GM23338 (cell line): ENCODE measurements at regions not wholly inside any gene's neighbourhood (a gene's known extent, or its start where the extent isn't known, plus 50 kb on each side); places are given as distances from the start of the nearest gene placed in this dataset.

Experiments used
- ATAC-seq: fragments of 200-7000 bp; cut with Tn5 transposase; 3 replicates; pipeline ENCODE4 v1.9.1; 2020
- DNase-seq: peaks from one replicate; pipeline ENCODE4 v3.0.0-alpha.2; 2015; ENCODE audit warnings: low spot score
- H2AFZ ChIP-seq: fragments of 200-600 bp; sonication (generic); 2 replicates; pipeline ENCODE4 v1.8.0; 2016; ENCODE audit warnings: antibody characterized with exemption, mild to moderate bottlenecking, moderate library complexity
- H3F3A ChIP-seq: fragments of 200-600 bp; sonication (generic); replicated peaks from 2 replicates; pipeline ENCODE4 v1.8.0; 2017; ENCODE audit warnings: antibody characterized with exemption, mixed run types, low read depth
- H3K27ac ChIP-seq: fragments of 200-600 bp; sonication (generic); 2 replicates; pipeline ENCODE4 v1.6.1; 2016; ENCODE audit warnings: low read depth
- H3K27me3 ChIP-seq: fragments of 200-600 bp; sonication (generic); 2 replicates; pipeline ENCODE4 v1.8.0; 2016; ENCODE audit warnings: mild to moderate bottlenecking, mixed run types, moderate library complexity; ENCODE audit not compliant: insufficient read depth
- H3K36me3 ChIP-seq: fragments of 200-600 bp; sonication (generic); 2 replicates; pipeline ENCODE4 v1.8.0; 2016; ENCODE audit warnings: mild to moderate bottlenecking; ENCODE audit not compliant: insufficient read depth
- H3K4me1 ChIP-seq: fragments of 200-600 bp; sonication (generic); 2 replicates; pipeline ENCODE4 v1.8.0; 2016; ENCODE audit warnings: mild to moderate bottlenecking, moderate library complexity; ENCODE audit not compliant: insufficient read depth
- H3K4me2 ChIP-seq: fragments of 200-600 bp; sonication (generic); 2 replicates; pipeline ENCODE4 v1.7.1; 2017; ENCODE audit warnings: mixed run types
- H3K4me3 ChIP-seq: fragments of 200-600 bp; sonication (generic); 2 replicates; pipeline ENCODE4 v1.6.1; 2016; ENCODE audit warnings: mixed run types
- H3K79me2 ChIP-seq: fragments of 200-600 bp; sonication (generic); replicated peaks from 2 replicates; pipeline ENCODE4 v1.8.0; 2017; ENCODE audit warnings: mild to moderate bottlenecking; ENCODE audit not compliant: insufficient read depth
- H3K9me2 ChIP-seq: fragments of 200-600 bp; sonication (generic); 2 replicates; pipeline ENCODE4 v1.8.0; 2017; ENCODE audit not compliant: insufficient read depth
- H4K20me1 ChIP-seq: fragments of 200-600 bp; sonication (generic); replicated peaks from 2 replicates; pipeline ENCODE4 v1.8.0; 2017; ENCODE audit warnings: mild to moderate bottlenecking; ENCODE audit not compliant: insufficient read depth
- H3K27ac Mint-ChIP-seq: 2 replicates; pipeline ENCODE4 v1.8.0; 2020; ENCODE audit warnings: inconsistent platforms, mild to moderate bottlenecking, moderate library complexity, mixed read lengths
- H3K27me3 Mint-ChIP-seq: 3 replicates; pipeline ENCODE4 v1.8.0; 2022; ENCODE audit warnings: low read depth, mild to moderate bottlenecking, moderate library complexity, mixed read lengths, inconsistent platforms; ENCODE audit not compliant: insufficient read depth, poor library complexity
- H3K36me3 Mint-ChIP-seq: 3 replicates; pipeline ENCODE4 v1.8.0; 2021; ENCODE audit warnings: low read depth, mild to moderate bottlenecking, inconsistent platforms, moderate library complexity, mixed read lengths
- H3K4me1 Mint-ChIP-seq: 3 replicates; pipeline ENCODE4 v1.8.0; 2020; ENCODE audit warnings: mild to moderate bottlenecking, inconsistent platforms, mixed read lengths
- H3K4me3 Mint-ChIP-seq: 3 replicates; pipeline ENCODE4 v1.8.0; 2021; ENCODE audit warnings: moderate library complexity, mild to moderate bottlenecking, inconsistent platforms, mixed read lengths
- H3K9me3 Mint-ChIP-seq: 3 replicates; pipeline ENCODE4 v1.8.0; 2020; ENCODE audit warnings: moderate library complexity, mild to moderate bottlenecking, inconsistent platforms, mixed read lengths
- ETS1 ChIP-seq: IDR thresholded peaks from 2 replicates; pipeline ENCODE4 v1.6.1; 2016; ENCODE audit warnings: antibody characterized with exemption
- REST ChIP-seq: IDR thresholded peaks from one replicate; pipeline ENCODE4 v1.6.1; 2018; ENCODE audit warnings: antibody characterized with exemption; ENCODE audit not compliant: unreplicated experiment
- ZNF462 ChIP-seq: fragments of 250-450 bp; sonication (Bioruptor Pico); IDR thresholded peaks from 2 replicates; pipeline ENCODE4 v1.5.0; 2020; ENCODE audit warnings: mild to moderate bottlenecking, moderate library complexity

GRCh38 chr3:162328649-162329048, 832.0 kb downstream of the OTOL1 start:
- H3K4me1 Mint-ChIP-seq: no peaks in the 10 kb centered on the region
- no peak overlapping the region for H3K4me3 Mint-ChIP-seq
- Histone ChIP-seq H3K79me2 (no peaks in the 10 kb centered on the region), H3F3A (no peaks in the 10 kb centered on the region), H3K36me3 (no peaks in the 10 kb centered on the region), H3K4me1 (no peaks in the 10 kb centered on the region), H3K4me3 (no peak overlapping the region), H3K27ac (no peak overlapping the region), H3K9me2 (peaks cover 8% of the 10 kb centered on the region; the same call in 1 of the 2 replicates), H3K4me2 (no peak overlapping the region), H4K20me1 (no peaks in the 10 kb centered on the region), H3K27me3 (no peaks in the 10 kb centered on the region), H2AFZ (no peak overlapping the region)
- DNase-seq (no peak), ATAC-seq (no peak)
- no peak for TF ChIP-seq REST
- TF ChIP-seq ETS1: no peak
- TF ChIP-seq ZNF462 (CRISPR knock-in tag): no peak
- no peaks in the 10 kb centered on the region; the same call in 2 of the 3 replicates for H3K9me3 Mint-ChIP-seq
- peaks cover 4% of the 10 kb centered on the region; the same call in 2 of the 3 replicates for H3K36me3 Mint-ChIP-seq
- H3K27ac Mint-ChIP-seq: no peak overlapping the region
- H3K27me3 Mint-ChIP-seq: peaks cover 2% of the 10 kb centered on the region
